ENCODE measurements at regions not wholly inside any gene's neighbourhood (a gene's known extent, or its start where the extent isn't known, plus 50 kb on each side); places are given as distances from the start of the nearest gene placed in this dataset.
"Not testable (repeated sequence)": the region's sequence is repeated elsewhere in the genome, so short reads cannot be mapped to it uniquely, and the experiment has no call there.

GRCh38 chr6:16903470-16903869 lies 142.2 kb upstream of the ATXN1 start:
- DNase-seq (ENCODE audit: low spot score in 2 of 2) (no peak), ATAC-seq (replicated peaks; ENCODE audit: extremely low read depth, poor library complexity, severe bottlenecking) (no peak)
- Mint-ChIP-seq H3K4me1 (no peaks in the 10 kb centered on the region), H3K9me3 (no peaks in the 10 kb centered on the region), H3K27ac (ENCODE audit: low read depth) (no peak overlapping the region), H3K36me3 (ENCODE audit: insufficient read depth) (no peaks in the 10 kb centered on the region), H3K4me3 (no peak overlapping the region), H3K27me3 (peaks cover 61% of the 10 kb centered on the region)

DNA sequence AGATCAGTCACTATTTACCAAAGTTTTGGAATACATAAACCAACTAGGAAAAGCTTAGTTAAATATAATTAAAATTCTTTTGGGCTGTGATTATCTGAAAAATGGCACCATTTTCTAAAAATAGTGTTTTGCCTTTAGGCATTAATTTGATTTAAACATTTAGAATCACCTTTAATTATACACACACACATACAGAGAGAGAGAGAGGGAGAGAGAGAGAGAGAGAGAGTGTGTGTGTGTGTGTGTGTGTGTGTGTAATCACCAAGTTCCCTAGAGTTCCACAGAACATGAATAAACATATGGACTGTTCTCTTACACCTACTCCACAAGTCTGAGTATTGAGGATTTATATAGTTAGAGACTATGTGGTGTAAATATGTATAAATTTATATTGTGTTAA lies 141.2 kb upstream of the ATXN1 start:
- H3K36me3 Mint-ChIP-seq (ENCODE audit: insufficient read depth), result no peaks in the 10 kb centered on the region
- ATAC-seq (replicated peaks; ENCODE audit: extremely low read depth, poor library complexity, severe bottlenecking), result no peak

DNA sequence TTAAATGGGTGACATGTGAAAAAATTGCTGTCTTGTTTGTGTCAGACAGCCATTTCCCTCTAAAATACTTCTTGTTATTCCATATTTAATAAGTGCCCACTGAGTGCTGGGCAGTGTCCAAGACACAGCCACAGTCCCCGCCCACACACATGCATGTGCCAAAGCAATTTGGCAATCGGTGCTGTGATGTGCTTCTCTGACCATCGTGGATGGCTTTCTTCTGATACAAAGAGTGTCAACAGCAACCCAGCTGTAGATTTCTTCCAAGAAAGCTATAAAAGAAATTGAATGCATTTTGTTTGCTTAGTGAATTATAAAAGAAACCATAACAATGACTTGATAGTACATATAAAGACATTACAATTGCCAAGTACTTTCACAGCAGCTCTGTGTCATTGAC lies 140.5 kb upstream of the ATXN1 start:
- H3K27me3 Mint-ChIP-seq, result peaks cover 65% of the 10 kb centered on the region

More for the DNA sequence above, 141.2 kb upstream of the ATXN1 start:
- H3K9me3 Mint-ChIP-seq, result no peaks in the 10 kb centered on the region
- H3K27me3 Mint-ChIP-seq, result peaks cover 65% of the 10 kb centered on the region
- no peak overlapping the region for H3K4me3 Mint-ChIP-seq
- H3K27ac Mint-ChIP-seq (ENCODE audit: low read depth), result no peak overlapping the region
- DNase-seq (ENCODE audit: low spot score in 2 of 2), result no peak
- H3K4me1 Mint-ChIP-seq, result no peaks in the 10 kb centered on the region

DNA sequence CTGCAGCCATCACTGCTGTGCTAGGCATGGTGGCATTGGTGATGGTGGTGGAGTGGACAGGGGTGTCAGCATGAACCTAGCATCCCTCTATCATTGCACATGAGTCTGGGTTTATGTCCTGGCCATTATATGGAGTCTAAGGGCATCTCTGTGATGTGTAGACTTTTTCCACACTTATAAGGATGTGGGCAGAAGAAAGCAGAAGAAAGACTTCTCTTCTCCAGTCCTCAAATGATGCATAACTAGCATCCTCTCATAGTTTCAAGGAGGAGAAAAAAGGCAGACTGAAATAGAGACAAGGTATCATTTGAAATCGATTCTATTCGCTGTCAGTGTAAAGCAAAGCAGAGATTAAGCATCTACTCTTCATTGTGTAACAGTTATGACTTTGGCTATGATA lies 140.0 kb upstream of the ATXN1 start:
- Mint-ChIP-seq H3K36me3 (ENCODE audit: insufficient read depth) (no peaks in the 10 kb centered on the region), H3K27me3 (peaks cover 64% of the 10 kb centered on the region), H3K4me1 (no peaks in the 10 kb centered on the region), H3K27ac (ENCODE audit: low read depth) (no peak overlapping the region), H3K9me3 (no peaks in the 10 kb centered on the region), H3K4me3 (no peak overlapping the region)
- DNase-seq (ENCODE audit: low spot score in 2 of 2) (no peak), ATAC-seq (replicated peaks; ENCODE audit: extremely low read depth, poor library complexity, severe bottlenecking) (no peak)

More for the DNA sequence above, 140.5 kb upstream of the ATXN1 start:
- Mint-ChIP-seq H3K27ac (ENCODE audit: low read depth) (no peak overlapping the region), H3K4me1 (no peaks in the 10 kb centered on the region), H3K4me3 (no peak overlapping the region), H3K36me3 (ENCODE audit: insufficient read depth) (no peaks in the 10 kb centered on the region), H3K9me3 (no peaks in the 10 kb centered on the region)
- ATAC-seq (replicated peaks; ENCODE audit: extremely low read depth, poor library complexity, severe bottlenecking) (no peak), DNase-seq (ENCODE audit: low spot score in 2 of 2) (no peak)

DNA sequence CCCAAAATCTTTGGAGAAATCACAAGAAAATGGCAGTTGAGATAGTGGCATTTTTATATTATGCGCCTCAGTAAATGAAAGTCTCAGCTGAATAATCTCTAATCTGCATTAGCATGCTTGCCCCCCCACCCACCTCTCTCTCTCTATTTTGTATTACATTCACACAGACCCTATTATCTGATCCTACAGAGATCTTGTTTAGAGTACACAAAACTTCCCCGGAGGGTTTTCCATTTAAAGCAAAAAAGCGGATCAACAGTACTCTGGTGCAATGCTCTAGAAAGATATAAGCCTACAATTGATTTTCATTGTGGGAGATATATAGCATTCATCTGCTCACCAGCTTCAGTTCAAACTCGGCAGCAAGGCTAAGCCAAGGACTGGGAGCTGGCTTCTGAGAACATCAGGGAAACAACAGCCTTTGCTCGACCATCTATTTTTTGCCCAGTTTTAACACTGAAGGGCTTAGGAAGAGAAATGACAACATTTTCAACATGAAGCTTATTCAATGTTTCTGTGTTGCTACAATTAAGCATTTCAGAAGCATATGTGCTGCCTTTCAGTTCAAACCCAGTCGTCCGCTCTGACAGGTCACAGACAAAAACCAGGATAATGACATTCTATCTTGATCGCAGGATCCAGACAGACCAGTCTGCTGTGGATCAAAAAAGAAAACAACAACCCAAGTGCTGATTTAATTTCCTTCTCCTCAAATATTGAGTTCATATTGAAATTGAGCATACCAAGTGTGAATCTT lies 137.6 kb upstream of the ATXN1 start:
- Mint-ChIP-seq H3K27ac (ENCODE audit: low read depth) (no peak overlapping the region), H3K4me3 (no peak overlapping the region), H3K36me3 (ENCODE audit: insufficient read depth) (no peaks in the 10 kb centered on the region), H3K9me3 (peaks cover 6% of the 10 kb centered on the region), H3K4me1 (no peaks in the 10 kb centered on the region), H3K27me3 (peaks cover 55% of the 10 kb centered on the region)
- no peak for DNase-seq (ENCODE audit: low spot score in 2 of 2)
- ATAC-seq (replicated peaks; ENCODE audit: extremely low read depth, poor library complexity, severe bottlenecking), result no peak

GRCh38 chr6:16897669-16898068 lies 136.4 kb upstream of the ATXN1 start:
- no peak overlapping the region for H3K27ac Mint-ChIP-seq (ENCODE audit: low read depth)
- ATAC-seq (replicated peaks; ENCODE audit: extremely low read depth, poor library complexity, severe bottlenecking) (no peak), DNase-seq (ENCODE audit: low spot score in 2 of 2) (no peak)
- no peaks in the 10 kb centered on the region for H3K36me3 Mint-ChIP-seq (ENCODE audit: insufficient read depth)
- H3K9me3 Mint-ChIP-seq, result peaks cover 6% of the 10 kb centered on the region
- H3K4me3 Mint-ChIP-seq, result no peak overlapping the region
- H3K4me1 Mint-ChIP-seq, result no peaks in the 10 kb centered on the region
- peaks cover 45% of the 10 kb centered on the region for H3K27me3 Mint-ChIP-seq

DNA sequence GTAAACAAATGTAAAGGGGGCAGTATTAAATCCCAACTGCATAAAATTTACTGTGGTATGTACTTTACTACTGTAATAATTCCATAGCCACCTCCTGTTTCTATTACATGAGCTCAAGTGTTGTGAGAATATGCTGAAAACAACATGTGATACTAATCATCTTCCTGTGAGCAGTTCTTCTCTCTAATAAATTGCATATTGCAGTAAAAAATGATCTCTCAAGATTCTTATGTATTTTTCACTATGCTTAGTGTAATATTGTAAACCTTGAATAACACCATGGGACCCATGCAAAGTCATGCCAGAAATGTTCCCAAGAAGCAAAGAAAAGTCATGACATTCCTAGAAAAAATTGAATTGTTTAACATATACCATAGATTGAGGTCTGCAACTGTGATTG lies 133.0 kb upstream of the ATXN1 start:
- DNase-seq (ENCODE audit: low spot score in 2 of 2), result no peak
- no peak for ATAC-seq (replicated peaks; ENCODE audit: extremely low read depth, poor library complexity, severe bottlenecking)
- no peaks in the 10 kb centered on the region for H3K36me3 Mint-ChIP-seq (ENCODE audit: insufficient read depth)
- H3K9me3 Mint-ChIP-seq, result peaks cover 6% of the 10 kb centered on the region
- no peaks in the 10 kb centered on the region for H3K4me1 Mint-ChIP-seq
- H3K4me3 Mint-ChIP-seq, result no peak overlapping the region
- H3K27ac Mint-ChIP-seq (ENCODE audit: low read depth), result no peak overlapping the region
- peaks cover 29% of the 10 kb centered on the region for H3K27me3 Mint-ChIP-seq

GRCh38 chr6:16891110-16891509 lies 129.8 kb upstream of the ATXN1 start:
- H3K36me3 Mint-ChIP-seq (ENCODE audit: insufficient read depth); H3K4me3 Mint-ChIP-seq; H3K4me1 Mint-ChIP-seq; H3K27ac Mint-ChIP-seq (ENCODE audit: low read depth); DNase-seq (ENCODE audit: low spot score in 2 of 2); ATAC-seq (replicated peaks; ENCODE audit: extremely low read depth, poor library complexity, severe bottlenecking); H3K9me3 Mint-ChIP-seq: not testable (repeated sequence)
- H3K27me3 Mint-ChIP-seq, result peaks cover 36% of the 10 kb centered on the region

DNA sequence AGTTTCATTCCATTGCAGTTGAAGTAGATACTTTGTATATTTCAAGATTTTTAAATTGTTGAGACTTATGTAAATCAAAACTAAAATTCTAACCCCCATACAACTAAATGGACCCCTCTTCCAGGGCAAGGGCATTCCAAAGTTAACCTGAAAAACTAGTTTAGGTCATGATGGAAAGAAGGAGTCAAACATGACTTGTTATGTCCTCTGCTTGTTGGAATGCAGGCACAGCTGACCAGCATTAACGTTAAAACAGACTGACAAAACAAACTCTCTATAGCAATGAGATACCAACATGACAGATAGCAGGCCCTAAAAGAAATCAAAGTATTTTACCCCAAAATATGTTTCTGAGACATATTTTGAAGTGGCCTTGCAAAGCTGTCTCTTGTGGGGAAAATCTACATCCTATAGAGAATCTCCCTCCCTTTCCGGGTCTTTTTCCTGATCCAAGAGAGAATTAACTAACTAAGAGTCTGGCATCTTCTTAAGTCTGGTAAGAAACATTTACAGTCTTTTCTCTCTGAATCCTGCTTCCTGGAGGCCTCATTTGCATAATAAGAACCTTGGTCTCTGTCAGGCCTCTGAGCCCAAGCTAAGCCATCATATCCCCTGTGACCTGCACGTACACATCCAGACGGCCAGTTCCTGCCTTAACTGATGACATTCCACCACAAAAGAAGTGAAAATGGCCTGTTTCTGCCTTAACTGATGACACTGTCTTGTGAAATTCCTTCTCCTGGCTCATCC lies 124.3 kb upstream of the ATXN1 start:
- Mint-ChIP-seq H3K4me1 (no peaks in the 10 kb centered on the region), H3K27me3 (peaks cover 59% of the 10 kb centered on the region), H3K36me3 (ENCODE audit: insufficient read depth) (no peaks in the 10 kb centered on the region), H3K27ac (ENCODE audit: low read depth) (no peak overlapping the region), H3K9me3 (no peaks in the 10 kb centered on the region), H3K4me3 (no peak overlapping the region)
- ATAC-seq (replicated peaks; ENCODE audit: extremely low read depth, poor library complexity, severe bottlenecking) (no peak), DNase-seq (ENCODE audit: low spot score in 2 of 2) (no peak)

DNA sequence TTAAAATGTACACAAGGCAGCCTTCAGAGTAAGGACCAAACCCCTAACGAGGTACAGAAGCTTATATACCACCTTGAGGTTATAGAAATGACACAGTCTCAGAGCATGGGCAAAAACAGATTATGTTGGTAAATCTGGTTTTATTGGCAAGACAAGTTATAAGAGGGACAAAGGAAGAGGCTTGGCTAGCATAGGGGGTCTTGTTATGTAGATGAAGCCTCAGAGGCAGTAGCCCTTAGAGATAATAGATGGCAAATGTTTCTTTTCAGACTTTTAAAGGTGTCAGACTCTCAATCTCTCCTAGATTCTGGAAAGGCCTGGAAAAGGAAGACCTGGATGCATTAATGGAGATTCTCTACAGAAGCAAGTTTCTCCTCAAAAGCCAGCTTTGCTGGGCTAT lies 123.3 kb upstream of the ATXN1 start:
- Mint-ChIP-seq H3K9me3 (no peaks in the 10 kb centered on the region), H3K4me3 (no peak overlapping the region), H3K36me3 (ENCODE audit: insufficient read depth) (no peaks in the 10 kb centered on the region), H3K27me3 (peaks cover 68% of the 10 kb centered on the region), H3K27ac (ENCODE audit: low read depth) (no peak overlapping the region), H3K4me1 (no peaks in the 10 kb centered on the region)
- DNase-seq (ENCODE audit: low spot score in 2 of 2) (no peak), ATAC-seq (replicated peaks; ENCODE audit: extremely low read depth, poor library complexity, severe bottlenecking) (no peak)

- no peaks in the 10 kb centered on the region for H3K36me3 Mint-ChIP-seq (ENCODE audit: insufficient read depth)
- peaks cover under 1% of the 10 kb centered on the region for H3K9me3 Mint-ChIP-seq
- H3K4me3 Mint-ChIP-seq, result no peak overlapping the region
These were observed 122.2 kb upstream of the ATXN1 start for GRCh38 chr6:16883414-16883813.

GRCh38 chr6:16882230-16882629 lies 121.0 kb upstream of the ATXN1 start:
- Mint-ChIP-seq H3K36me3 (ENCODE audit: insufficient read depth) (no peaks in the 10 kb centered on the region), H3K4me3 (no peak overlapping the region), H3K9me3 (peaks cover 8% of the 10 kb centered on the region), H3K4me1 (no peaks in the 10 kb centered on the region), H3K27me3 (peaks cover 76% of the 10 kb centered on the region), H3K27ac (ENCODE audit: low read depth) (no peak overlapping the region)
- ATAC-seq (replicated peaks; ENCODE audit: extremely low read depth, poor library complexity, severe bottlenecking) (no peak), DNase-seq (ENCODE audit: low spot score in 2 of 2) (no peak)

More at GRCh38 chr6:16883414-16883813, 122.2 kb upstream of the ATXN1 start:
- Mint-ChIP-seq H3K27me3 (peaks cover 72% of the 10 kb centered on the region), H3K4me1 (no peaks in the 10 kb centered on the region), H3K27ac (ENCODE audit: low read depth) (no peak overlapping the region)
- ATAC-seq (replicated peaks; ENCODE audit: extremely low read depth, poor library complexity, severe bottlenecking) (no peak), DNase-seq (ENCODE audit: low spot score in 2 of 2) (no peak)

DNA sequence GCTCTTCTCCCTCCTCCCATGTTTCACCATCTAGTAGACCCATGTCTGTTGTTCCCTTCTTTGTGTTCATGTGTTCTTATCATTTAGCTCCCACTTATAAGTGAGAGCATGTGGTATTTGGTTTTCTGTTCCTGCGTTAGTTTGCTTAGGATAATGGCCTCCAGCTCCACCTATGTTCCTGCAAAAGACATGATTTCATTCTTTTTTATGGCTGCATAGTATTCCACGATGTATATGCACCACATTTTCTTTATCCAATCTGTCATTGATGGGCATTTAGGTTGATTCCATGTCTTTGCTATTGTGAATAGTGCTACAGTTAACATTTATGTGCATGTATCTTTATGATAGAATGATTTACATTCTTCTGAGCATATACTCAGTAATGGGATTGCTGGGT lies 115.6 kb upstream of the ATXN1 start:
- not testable (repeated sequence) for DNase-seq (ENCODE audit: low spot score in 2 of 2); H3K4me3 Mint-ChIP-seq; H3K9me3 Mint-ChIP-seq; ATAC-seq (replicated peaks; ENCODE audit: extremely low read depth, poor library complexity, severe bottlenecking); H3K27ac Mint-ChIP-seq (ENCODE audit: low read depth); H3K36me3 Mint-ChIP-seq (ENCODE audit: insufficient read depth); H3K4me1 Mint-ChIP-seq
- H3K27me3 Mint-ChIP-seq, result peaks cover 41% of the 10 kb centered on the region

Data from central memory CD8-positive, alpha-beta T cell (primary cell).